ENCODE measurements at regions not wholly inside any gene's neighbourhood (a gene's known extent, or its start where the extent isn't known, plus 50 kb on each side); places are given as distances from the start of the nearest gene placed in this dataset.

- H3K4me3 ChIP-seq (ENCODE audit: control insufficient read depth, low read depth, low read length) = no peak overlapping the region
- TF ChIP-seq CTCF (IDR thresholded peaks at IDR 0.05; ENCODE audit: control insufficient read depth, insufficient read depth, low read depth, low read length, missing control alignments) = no peak
- no peak for DNase-seq (ENCODE audit: low read depth)
Observed at GRCh38 chr3:177446165-177446601, 248.9 kb upstream of the TBL1XR1 start.

GRCh38 chr3:177447938-177448337, 250.7 kb upstream of the TBL1XR1 start:
- no peak overlapping the region for H3K4me3 ChIP-seq (ENCODE audit: control insufficient read depth, low read depth, low read length)
- no peak for DNase-seq (ENCODE audit: low read depth)
- TF ChIP-seq CTCF (IDR thresholded peaks at IDR 0.05; ENCODE audit: control insufficient read depth, insufficient read depth, low read depth, low read length, missing control alignments) = no peak

GRCh38 chr3:177448987-177449359, 251.7 kb upstream of the TBL1XR1 start:
- H3K4me3 ChIP-seq (ENCODE audit: control insufficient read depth, low read depth, low read length) = no peak overlapping the region
- no peak for TF ChIP-seq CTCF (IDR thresholded peaks at IDR 0.05; ENCODE audit: control insufficient read depth, insufficient read depth, low read depth, low read length, missing control alignments)
- no peak for DNase-seq (ENCODE audit: low read depth)

- no peak overlapping the region for H3K4me3 ChIP-seq (ENCODE audit: control insufficient read depth, low read depth, low read length)
- DNase-seq (ENCODE audit: low read depth) = no peak
- no peak for TF ChIP-seq CTCF (IDR thresholded peaks at IDR 0.05; ENCODE audit: control insufficient read depth, insufficient read depth, low read depth, low read length, missing control alignments)
Observed at GRCh38 chr3:177449360-177450006, 252.2 kb upstream of the TBL1XR1 start.

- TF ChIP-seq CTCF (IDR thresholded peaks at IDR 0.05; ENCODE audit: control insufficient read depth, insufficient read depth, low read depth, low read length, missing control alignments) = no peak
- no peak overlapping the region for H3K4me3 ChIP-seq (ENCODE audit: control insufficient read depth, low read depth, low read length)
- no peak for DNase-seq (ENCODE audit: low read depth)
Observed at GRCh38 chr3:177451301-177451750, 254.0 kb upstream of the TBL1XR1 start.

GRCh38 chr3:177451864-177452830, 254.9 kb upstream of the TBL1XR1 start:
- no peak overlapping the region for H3K4me3 ChIP-seq (ENCODE audit: control insufficient read depth, low read depth, low read length)
- DNase-seq (ENCODE audit: low read depth) = no peak
- TF ChIP-seq CTCF (IDR thresholded peaks at IDR 0.05; ENCODE audit: control insufficient read depth, insufficient read depth, low read depth, low read length, missing control alignments) = no peak
